IMR-90 (cell line): ENCODE measurements at regions not wholly inside any gene's neighbourhood (a gene's known extent, or its start where the extent isn't known, plus 50 kb on each side); places are given as distances from the start of the nearest gene placed in this dataset.

ENCODE experiments used
- MAZ ChIP-seq: IDR thresholded peaks from 2 replicates; pipeline ENCODE4 v1.6.1; 2012; ENCODE audit warnings: low read depth, mild to moderate bottlenecking, low read length, improper control_type of control experiment, moderate library complexity, borderline replicate concordance
- POLR2A ChIP-seq: IDR thresholded peaks from 2 replicates; pipeline ENCODE4 v1.6.1; 2012; ENCODE audit warnings: mild to moderate bottlenecking, low read depth, low read length
- RAD21 ChIP-seq: IDR thresholded peaks from 2 replicates; pipeline ENCODE4 v1.6.1; 2012; ENCODE audit warnings: low read length, improper control_type of control experiment
- TF ChIP-seq, protein P1 (sequence below): conservative IDR thresholded peaks from 2 replicates; pipeline ENCODE4 v1.5.1; 2012; ENCODE audit warnings: mild to moderate bottlenecking, low read depth, low read length, improper control_type of control experiment

GRCh38 chr18:55079067-55079466 is 119.8 kb upstream of the CCDC68 start:
- no peak for TF ChIP-seq POLR2A
- TF ChIP-seq MAZ: no peak
- no peak for TF ChIP-seq RAD21
- TF ChIP-seq, protein P1, sequence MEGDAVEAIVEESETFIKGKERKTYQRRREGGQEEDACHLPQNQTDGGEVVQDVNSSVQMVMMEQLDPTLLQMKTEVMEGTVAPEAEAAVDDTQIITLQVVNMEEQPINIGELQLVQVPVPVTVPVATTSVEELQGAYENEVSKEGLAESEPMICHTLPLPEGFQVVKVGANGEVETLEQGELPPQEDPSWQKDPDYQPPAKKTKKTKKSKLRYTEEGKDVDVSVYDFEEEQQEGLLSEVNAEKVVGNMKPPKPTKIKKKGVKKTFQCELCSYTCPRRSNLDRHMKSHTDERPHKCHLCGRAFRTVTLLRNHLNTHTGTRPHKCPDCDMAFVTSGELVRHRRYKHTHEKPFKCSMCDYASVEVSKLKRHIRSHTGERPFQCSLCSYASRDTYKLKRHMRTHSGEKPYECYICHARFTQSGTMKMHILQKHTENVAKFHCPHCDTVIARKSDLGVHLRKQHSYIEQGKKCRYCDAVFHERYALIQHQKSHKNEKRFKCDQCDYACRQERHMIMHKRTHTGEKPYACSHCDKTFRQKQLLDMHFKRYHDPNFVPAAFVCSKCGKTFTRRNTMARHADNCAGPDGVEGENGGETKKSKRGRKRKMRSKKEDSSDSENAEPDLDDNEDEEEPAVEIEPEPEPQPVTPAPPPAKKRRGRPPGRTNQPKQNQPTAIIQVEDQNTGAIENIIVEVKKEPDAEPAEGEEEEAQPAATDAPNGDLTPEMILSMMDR: no peak
